ENCODE measurements at regions not wholly inside any gene's neighbourhood (a gene's known extent, or its start where the extent isn't known, plus 50 kb on each side); places are given as distances from the start of the nearest gene placed in this dataset.
"Not testable (repeated sequence)": the region's sequence is repeated elsewhere in the genome, so short reads cannot be mapped to it uniquely, and the experiment has no call there.

DNA sequence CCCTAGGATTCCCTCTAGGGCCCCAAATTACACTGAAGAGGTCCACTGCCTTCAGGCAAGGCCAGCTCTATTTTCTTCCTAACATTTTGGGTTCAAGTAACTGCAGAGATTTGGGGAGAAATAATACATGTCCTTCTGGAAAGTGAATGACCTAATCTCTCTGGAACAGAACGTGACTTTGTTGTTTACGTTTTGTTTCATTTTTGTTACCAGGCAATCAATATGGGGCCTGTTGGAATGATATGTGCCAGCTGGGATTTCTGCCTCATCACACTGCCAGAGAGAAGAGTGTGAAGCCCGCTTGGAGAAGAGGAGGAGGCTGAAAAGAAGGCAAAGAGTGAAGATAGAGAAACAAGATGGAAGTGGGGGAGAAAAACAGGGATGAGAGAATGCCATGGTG is 116.7 kb downstream of the FASLG start:
- Histone ChIP-seq H2AFZ (ENCODE audit: low read length, unreplicated experiment) (no peak overlapping the region), H3K79me2 (ENCODE audit: control insufficient read depth, insufficient read depth, low read length, unreplicated experiment) (no peaks in the 10 kb centered on the region)

DNA sequence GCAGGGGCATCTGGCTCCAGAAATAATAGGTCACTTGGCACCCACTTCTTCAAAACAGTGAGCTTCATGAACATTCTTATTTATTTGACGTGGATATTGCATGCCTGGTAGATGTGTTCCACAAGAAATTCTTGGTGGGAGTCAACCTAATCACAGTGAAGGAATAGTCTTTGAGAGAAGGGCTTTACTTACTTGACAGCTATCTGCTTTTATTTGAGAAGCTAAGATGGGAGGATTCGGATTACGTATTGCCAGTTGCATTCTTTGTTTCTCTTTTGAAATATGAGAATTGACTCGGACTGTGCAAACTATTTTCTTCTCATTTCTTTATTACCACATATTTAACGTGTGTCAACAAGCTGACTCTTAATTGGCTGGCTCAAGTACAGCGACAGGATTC is 117.2 kb downstream of the FASLG start:
- Histone ChIP-seq H3K4me3 (ENCODE audit: low read depth, low read length) (no peak overlapping the region), H3K27ac (ENCODE audit: low read depth, low read length) (no peak overlapping the region), H2AFZ (ENCODE audit: low read length, unreplicated experiment) (no peak overlapping the region), H3K4me1 (ENCODE audit: control insufficient read depth, insufficient read depth, low read length, unreplicated experiment) (peaks cover 23% of the 10 kb centered on the region), H3K27me3 (ENCODE audit: insufficient read depth, low read length) (no peaks in the 10 kb centered on the region), H3K79me2 (ENCODE audit: control insufficient read depth, insufficient read depth, low read length, unreplicated experiment) (no peaks in the 10 kb centered on the region), H3K36me3 (ENCODE audit: insufficient read depth, low read length) (no peaks in the 10 kb centered on the region)

More for the DNA sequence above, 116.7 kb downstream of the FASLG start:
- H3K36me3 ChIP-seq (ENCODE audit: insufficient read depth, low read length) = no peaks in the 10 kb centered on the region
- H3K27ac ChIP-seq (ENCODE audit: low read depth, low read length) = no peak overlapping the region
- H3K27me3 ChIP-seq (ENCODE audit: insufficient read depth, low read length) = no peaks in the 10 kb centered on the region
- H3K4me3 ChIP-seq (ENCODE audit: low read depth, low read length) = no peak overlapping the region
- H3K4me1 ChIP-seq (ENCODE audit: control insufficient read depth, insufficient read depth, low read length, unreplicated experiment) = peaks cover 23% of the 10 kb centered on the region

DNA sequence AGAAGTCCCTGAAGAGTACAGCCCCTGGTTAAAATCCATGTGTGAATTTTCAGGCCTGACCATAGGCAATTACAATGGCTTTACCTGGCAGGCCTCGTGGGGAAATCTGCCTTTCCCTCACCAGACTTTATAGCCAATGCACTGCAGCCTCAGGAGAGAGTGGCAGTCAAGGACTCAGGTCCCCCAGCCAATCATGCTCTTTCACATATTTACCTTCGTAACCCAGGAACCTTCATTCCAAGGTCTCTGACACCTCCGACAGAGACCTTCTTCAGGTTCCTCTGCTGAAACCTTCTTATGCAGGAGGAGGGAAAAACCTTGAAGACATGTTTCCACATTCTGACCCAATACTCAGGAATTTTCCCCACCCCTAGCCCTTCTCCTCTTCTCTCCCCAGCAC is 118.9 kb downstream of the FASLG start:
- no peaks in the 10 kb centered on the region for H3K36me3 ChIP-seq (ENCODE audit: insufficient read depth, low read length)
- H2AFZ ChIP-seq (ENCODE audit: low read length, unreplicated experiment) = no peak overlapping the region
- H3K27ac ChIP-seq (ENCODE audit: low read depth, low read length) = no peak overlapping the region
- H3K79me2 ChIP-seq (ENCODE audit: control insufficient read depth, insufficient read depth, low read length, unreplicated experiment) = no peaks in the 10 kb centered on the region
- H3K27me3 ChIP-seq (ENCODE audit: insufficient read depth, low read length) = no peaks in the 10 kb centered on the region
- H3K4me1 ChIP-seq (ENCODE audit: control insufficient read depth, insufficient read depth, low read length, unreplicated experiment) = peaks cover 23% of the 10 kb centered on the region
- H3K4me3 ChIP-seq (ENCODE audit: low read depth, low read length) = no peak overlapping the region

DNA sequence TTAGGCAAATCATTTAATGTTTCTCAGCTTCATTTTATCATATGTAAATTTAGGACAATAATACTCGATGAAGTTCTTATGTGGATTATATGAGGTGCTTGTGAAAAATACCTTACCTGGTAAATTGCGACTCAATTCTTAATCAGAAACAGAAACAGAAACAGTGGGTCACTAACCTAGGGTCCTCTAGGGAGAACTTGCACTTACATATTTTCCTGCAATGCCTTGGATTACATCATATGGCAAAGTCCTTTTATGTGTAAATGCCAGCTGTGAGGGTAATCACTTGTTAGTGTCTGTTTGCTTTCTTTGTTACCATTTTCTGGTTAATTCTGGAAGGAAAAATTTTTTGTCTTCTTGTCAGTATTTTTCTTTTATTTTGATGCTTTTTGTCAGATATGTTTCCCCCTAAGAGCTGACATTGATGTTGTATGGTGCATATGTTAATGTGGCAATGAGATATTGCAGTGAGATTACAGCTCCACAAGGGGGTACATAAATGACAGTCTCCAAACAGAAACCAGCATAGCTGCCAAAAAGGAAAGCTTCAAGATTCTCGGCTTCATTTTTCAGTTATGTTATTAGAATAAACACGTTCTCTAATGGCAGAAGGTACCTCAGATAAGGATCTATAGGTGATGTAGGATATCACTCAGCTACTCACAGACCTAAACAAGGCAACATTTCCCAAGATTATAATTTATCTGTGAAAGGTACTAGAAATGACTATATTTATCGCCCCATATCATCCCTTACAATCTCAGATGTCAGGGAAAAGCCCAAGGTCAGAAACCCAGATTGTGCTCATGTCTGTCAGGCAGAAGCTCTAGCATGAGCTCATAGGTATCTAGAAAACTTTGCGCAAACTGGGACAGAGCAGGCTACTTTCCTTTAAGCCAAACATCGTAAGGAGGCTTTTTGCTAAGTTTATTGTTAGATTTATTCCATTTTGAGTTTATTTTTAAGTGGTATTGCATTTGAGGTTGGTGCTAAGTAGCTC is 119.9 kb downstream of the FASLG start:
- H3K36me3 ChIP-seq (ENCODE audit: insufficient read depth, low read length) = no peaks in the 10 kb centered on the region
- H3K4me3 ChIP-seq (ENCODE audit: low read depth, low read length) = peak overlapping the region; percentile 42
- H3K79me2 ChIP-seq (ENCODE audit: control insufficient read depth, insufficient read depth, low read length, unreplicated experiment) = no peaks in the 10 kb centered on the region
- no peaks in the 10 kb centered on the region for H3K27me3 ChIP-seq (ENCODE audit: insufficient read depth, low read length)
- peaks cover 23% of the 10 kb centered on the region for H3K4me1 ChIP-seq (ENCODE audit: control insufficient read depth, insufficient read depth, low read length, unreplicated experiment)
- no peak overlapping the region for H3K27ac ChIP-seq (ENCODE audit: low read depth, low read length)
- H2AFZ ChIP-seq (ENCODE audit: low read length, unreplicated experiment) = peak overlapping the region; percentile 89

DNA sequence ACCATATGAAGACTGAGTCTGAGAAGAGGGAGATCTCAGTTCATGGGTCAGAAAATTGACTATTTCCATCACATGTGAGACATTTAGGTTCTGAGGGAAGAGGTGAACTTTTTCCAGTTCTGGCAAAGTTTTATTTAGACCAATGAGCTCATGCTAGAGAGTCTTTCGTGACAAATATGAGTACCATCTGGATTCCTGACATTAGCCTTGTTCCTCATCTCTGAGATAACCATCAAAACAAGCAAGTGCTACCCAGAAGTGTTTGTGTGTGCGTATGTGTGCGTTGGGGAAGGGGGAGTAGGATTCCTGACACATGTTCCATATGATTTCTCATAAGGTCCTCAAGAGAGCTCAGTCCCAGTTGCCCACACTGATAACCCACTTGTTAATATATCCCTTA is 120.6 kb downstream of the FASLG start:
- Histone ChIP-seq H3K4me3 (ENCODE audit: low read depth, low read length) (0 out of 2 replicates have a peak overlapping the region, but pooled peaks have one; percentile 42), H2AFZ (ENCODE audit: low read length, unreplicated experiment) (peak overlapping the region; percentile 89), H3K27ac (ENCODE audit: low read depth, low read length) (no peak overlapping the region), H3K79me2 (ENCODE audit: control insufficient read depth, insufficient read depth, low read length, unreplicated experiment) (no peaks in the 10 kb centered on the region), H3K27me3 (ENCODE audit: insufficient read depth, low read length) (no peaks in the 10 kb centered on the region), H3K4me1 (ENCODE audit: control insufficient read depth, insufficient read depth, low read length, unreplicated experiment) (peaks cover 23% of the 10 kb centered on the region), H3K36me3 (ENCODE audit: insufficient read depth, low read length) (no peaks in the 10 kb centered on the region)

DNA sequence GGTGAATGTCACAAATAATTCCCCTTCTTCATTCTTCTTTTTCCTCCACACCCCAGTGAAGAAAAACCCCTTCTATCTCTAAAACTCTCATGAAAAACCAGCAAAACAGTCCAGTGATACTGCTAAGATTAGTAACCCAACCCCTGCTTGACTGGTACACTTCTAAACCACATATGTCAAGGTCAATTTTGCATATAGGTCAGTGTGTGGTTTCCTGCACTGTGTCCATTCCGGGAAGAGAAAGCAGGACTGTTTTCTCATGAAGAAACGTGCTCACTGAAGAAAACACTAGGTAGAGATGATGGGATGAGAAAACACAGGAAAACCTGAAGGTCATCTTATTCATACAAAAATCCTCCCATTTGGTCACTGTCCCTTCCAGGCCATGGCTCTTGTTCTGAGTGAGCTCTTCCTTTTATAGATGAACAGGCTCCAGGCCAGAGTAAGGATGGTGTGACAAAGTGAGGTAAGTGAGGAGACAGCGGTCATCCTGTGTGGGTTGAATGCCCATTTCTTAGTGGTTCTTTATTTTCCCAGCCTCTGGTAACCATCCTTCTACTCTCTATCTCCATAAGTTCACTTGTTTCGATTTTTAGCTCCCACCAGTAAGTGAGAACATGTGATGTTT is 122.7 kb downstream of the FASLG start:
- Histone ChIP-seq H3K4me1 (ENCODE audit: control insufficient read depth, insufficient read depth, low read length, unreplicated experiment) (peaks cover 21% of the 10 kb centered on the region), H3K4me3 (ENCODE audit: low read depth, low read length) (no peak overlapping the region)

DNA sequence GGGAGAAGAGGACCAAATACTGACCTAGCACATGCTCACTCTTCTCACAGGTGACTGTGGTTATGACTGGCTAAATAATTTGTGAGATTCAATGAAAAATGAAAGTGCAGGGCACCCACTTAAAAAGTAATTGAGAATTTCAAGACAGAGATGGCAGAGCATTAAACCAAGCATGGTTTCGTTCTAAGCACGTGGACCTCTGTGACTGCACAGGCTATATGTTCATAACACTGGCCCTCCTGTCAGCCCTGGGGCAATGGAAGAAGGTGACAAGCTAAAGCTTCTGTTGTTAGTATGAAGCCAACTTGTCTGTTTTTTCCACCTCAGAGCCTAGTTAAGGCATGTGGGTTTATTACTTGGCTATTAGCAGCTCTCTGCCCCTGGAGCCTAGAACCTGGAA is 130.9 kb downstream of the FASLG start:
- Histone ChIP-seq H3K4me3 (ENCODE audit: low read depth, low read length) (no peak overlapping the region), H2AFZ (ENCODE audit: low read length, unreplicated experiment) (no peak overlapping the region), H3K36me3 (ENCODE audit: insufficient read depth, low read length) (no peaks in the 10 kb centered on the region), H3K4me1 (ENCODE audit: control insufficient read depth, insufficient read depth, low read length, unreplicated experiment) (no peaks in the 10 kb centered on the region), H3K27me3 (ENCODE audit: insufficient read depth, low read length) (no peaks in the 10 kb centered on the region), H3K27ac (ENCODE audit: low read depth, low read length) (no peak overlapping the region), H3K79me2 (ENCODE audit: control insufficient read depth, insufficient read depth, low read length, unreplicated experiment) (no peaks in the 10 kb centered on the region)

More for the DNA sequence above, 122.7 kb downstream of the FASLG start:
- no peak overlapping the region for H3K27ac ChIP-seq (ENCODE audit: low read depth, low read length)
- no peak overlapping the region for H2AFZ ChIP-seq (ENCODE audit: low read length, unreplicated experiment)
- no peaks in the 10 kb centered on the region for H3K79me2 ChIP-seq (ENCODE audit: control insufficient read depth, insufficient read depth, low read length, unreplicated experiment)
- no peaks in the 10 kb centered on the region for H3K36me3 ChIP-seq (ENCODE audit: insufficient read depth, low read length)
- no peaks in the 10 kb centered on the region for H3K27me3 ChIP-seq (ENCODE audit: insufficient read depth, low read length)

DNA sequence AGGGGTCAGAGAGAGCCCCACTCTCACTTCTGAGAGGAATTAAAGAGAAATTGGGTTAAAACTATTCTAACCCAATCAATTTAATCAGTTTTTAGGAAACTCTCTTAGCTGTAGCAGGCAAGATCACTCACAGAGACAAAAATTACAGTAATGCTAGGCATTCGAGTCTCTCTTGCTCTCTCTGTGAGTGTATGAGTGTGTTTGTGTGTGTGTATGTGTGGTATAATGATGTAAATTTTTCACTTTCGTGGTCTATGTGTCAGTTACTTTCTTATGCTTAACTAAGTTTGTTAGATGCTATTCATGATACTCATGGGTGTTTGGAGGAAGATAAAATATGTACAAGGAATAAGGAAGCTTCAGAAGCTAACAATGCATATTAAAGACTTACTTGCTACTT is 131.3 kb downstream of the FASLG start:
- H3K79me2 ChIP-seq (ENCODE audit: control insufficient read depth, insufficient read depth, low read length, unreplicated experiment) = no peaks in the 10 kb centered on the region
- no peaks in the 10 kb centered on the region for H3K27me3 ChIP-seq (ENCODE audit: insufficient read depth, low read length)
- H3K36me3 ChIP-seq (ENCODE audit: insufficient read depth, low read length) = no peaks in the 10 kb centered on the region
- no peak overlapping the region for H2AFZ ChIP-seq (ENCODE audit: low read length, unreplicated experiment)
- H3K27ac ChIP-seq (ENCODE audit: low read depth, low read length) = no peak overlapping the region
- no peak overlapping the region for H3K4me3 ChIP-seq (ENCODE audit: low read depth, low read length)
- no peaks in the 10 kb centered on the region for H3K4me1 ChIP-seq (ENCODE audit: control insufficient read depth, insufficient read depth, low read length, unreplicated experiment)

DNA sequence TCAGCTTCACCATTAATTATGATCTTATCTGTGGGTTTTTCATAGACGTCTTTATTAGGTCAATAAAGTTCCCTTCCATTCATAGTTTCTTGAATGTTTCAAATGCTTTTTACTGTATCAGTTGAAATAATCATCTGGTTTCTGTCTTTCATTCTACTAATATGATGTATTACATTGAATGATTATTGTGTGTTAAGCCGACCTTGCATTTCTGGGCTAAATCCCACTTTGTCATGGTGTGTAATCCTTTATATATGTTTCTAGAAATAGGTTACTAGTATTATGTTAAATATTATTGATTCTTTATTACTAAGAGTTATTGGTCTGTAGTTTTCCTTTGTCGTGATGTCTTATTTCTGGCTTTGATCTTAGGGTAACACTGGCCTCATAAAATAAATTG is 134.9 kb downstream of the FASLG start:
- Histone ChIP-seq H3K27ac (ENCODE audit: low read depth, low read length) (no peak overlapping the region), H3K4me1 (ENCODE audit: control insufficient read depth, insufficient read depth, low read length, unreplicated experiment) (no peaks in the 10 kb centered on the region), H3K36me3 (ENCODE audit: insufficient read depth, low read length) (no peaks in the 10 kb centered on the region), H3K27me3 (ENCODE audit: insufficient read depth, low read length) (no peaks in the 10 kb centered on the region), H2AFZ (ENCODE audit: low read length, unreplicated experiment) (no peak overlapping the region), H3K4me3 (ENCODE audit: low read depth, low read length) (no peak overlapping the region), H3K79me2 (ENCODE audit: control insufficient read depth, insufficient read depth, low read length, unreplicated experiment) (no peaks in the 10 kb centered on the region)

DNA sequence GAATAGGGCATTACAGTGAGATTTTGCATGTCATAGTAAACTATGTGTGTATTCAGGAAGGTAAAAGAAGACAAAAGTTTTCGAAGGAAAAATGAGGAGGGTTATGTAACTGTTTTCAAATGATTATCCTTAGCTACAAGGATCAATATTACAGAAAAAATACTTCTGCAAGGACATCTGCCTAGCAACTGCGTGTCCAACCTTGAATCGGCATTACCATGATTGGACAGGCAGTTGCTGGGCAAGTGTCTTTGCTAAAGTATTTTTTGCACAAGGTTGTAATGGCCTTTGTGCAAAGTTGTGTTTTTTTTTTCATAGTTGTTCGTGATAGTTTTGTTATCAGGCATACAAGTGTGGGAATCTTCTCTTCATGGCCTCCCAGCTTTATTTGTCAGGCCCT is 136.8 kb downstream of the FASLG start:
- Histone ChIP-seq H3K27me3 (ENCODE audit: insufficient read depth, low read length) (no peaks in the 10 kb centered on the region), H2AFZ (ENCODE audit: low read length, unreplicated experiment) (no peak overlapping the region), H3K79me2 (ENCODE audit: control insufficient read depth, insufficient read depth, low read length, unreplicated experiment) (no peaks in the 10 kb centered on the region), H3K27ac (ENCODE audit: low read depth, low read length) (no peak overlapping the region), H3K4me3 (ENCODE audit: low read depth, low read length) (no peak overlapping the region), H3K36me3 (ENCODE audit: insufficient read depth, low read length) (no peaks in the 10 kb centered on the region), H3K4me1 (ENCODE audit: control insufficient read depth, insufficient read depth, low read length, unreplicated experiment) (no peaks in the 10 kb centered on the region)

DNA sequence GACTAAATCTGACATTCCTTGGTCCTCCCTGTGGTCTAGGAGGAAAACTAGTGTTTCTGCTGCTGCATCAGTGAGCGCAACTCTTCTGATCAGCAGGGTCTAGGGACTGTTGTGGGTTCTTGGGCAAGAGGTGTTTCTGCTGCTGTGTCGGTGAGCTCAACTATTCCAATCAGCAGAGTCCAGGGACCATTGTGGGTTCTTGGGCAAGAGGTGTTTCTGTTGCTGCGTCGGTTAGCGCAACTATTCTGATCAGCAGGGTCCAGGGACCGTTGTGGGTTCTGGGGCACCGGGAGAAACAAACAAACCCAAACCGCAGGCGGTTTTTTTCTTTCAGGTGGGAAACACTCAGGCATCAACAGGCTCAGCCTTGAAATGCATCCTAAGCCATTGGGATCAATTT is 140.9 kb downstream of the FASLG start:
- H3K36me3 ChIP-seq (ENCODE audit: insufficient read depth, low read length); H2AFZ ChIP-seq (ENCODE audit: low read length, unreplicated experiment); H3K27ac ChIP-seq (ENCODE audit: low read depth, low read length); H3K4me1 ChIP-seq (ENCODE audit: control insufficient read depth, insufficient read depth, low read length, unreplicated experiment); H3K27me3 ChIP-seq (ENCODE audit: insufficient read depth, low read length); H3K79me2 ChIP-seq (ENCODE audit: control insufficient read depth, insufficient read depth, low read length, unreplicated experiment); H3K4me3 ChIP-seq (ENCODE audit: low read depth, low read length): not testable (repeated sequence)
